Natural killer cell (primary cell): ENCODE measurements at regions not wholly inside any gene's neighbourhood (a gene's known extent, or its start where the extent isn't known, plus 50 kb on each side); places are given as distances from the start of the nearest gene placed in this dataset.

Source experiments
- ATAC-seq, 3 donors: fragments of 150-1000 bp in 2 of 3; fragments of 200-7000 bp in 1 of 3; cut with Tn5 transposase; 1 replicate in 1 of 3; 2 replicates in 2 of 3; pipeline ENCODE4 v1.10.0; 2021; ENCODE audit warnings: mild to moderate bottlenecking in 2 of 3, moderate library complexity in 2 of 3
- DNase-seq, 2 donors: peaks; one replicate each; pipeline versions ENCODE4 v3.0.0 to v3.0.0-alpha.2; 2013 to 2021; ENCODE audit warnings: mixed read lengths in 1 of 2
- H3K27ac ChIP-seq: one replicate; pipeline ENCODE4 v1.5.1; 2013; ENCODE audit warnings: mild to moderate bottlenecking, low read length
- H3K27me3 ChIP-seq: one replicate; pipeline ENCODE4 v1.6.1; 2013; ENCODE audit warnings: low read length; ENCODE audit not compliant: control insufficient read depth, insufficient read depth
- H3K36me3 ChIP-seq: one replicate; pipeline ENCODE4 v1.6.1; 2013; ENCODE audit warnings: low read length; ENCODE audit not compliant: control insufficient read depth, insufficient read depth
- H3K4me1 ChIP-seq: one replicate; pipeline ENCODE4 v1.6.1; 2013; ENCODE audit warnings: low read length; ENCODE audit not compliant: control insufficient read depth, insufficient read depth
- H3K4me3 ChIP-seq: one replicate; pipeline ENCODE4 v1.5.1; 2013; ENCODE audit warnings: low read length
- H3K9me3 ChIP-seq: one replicate; pipeline ENCODE4 v1.6.1; 2013; ENCODE audit warnings: low read length; ENCODE audit not compliant: control insufficient read depth, insufficient read depth
- H3K27ac Mint-ChIP-seq, 2 donors: one replicate each; pipeline ENCODE4 v1.8.0; 2022; ENCODE audit warnings: mild to moderate bottlenecking in 2 of 2, mixed read lengths in 2 of 2, moderate library complexity in 1 of 2
- H3K27me3 Mint-ChIP-seq, 2 donors: one replicate each; pipeline ENCODE4 v1.8.0; 2022; ENCODE audit warnings: low read depth in 2 of 2, mixed read lengths in 2 of 2
- H3K36me3 Mint-ChIP-seq: one replicate; pipeline ENCODE4 v1.8.0; 2022; ENCODE audit warnings: mixed read lengths
- H3K4me1 Mint-ChIP-seq, 2 donors: one replicate each; pipeline ENCODE4 v1.8.0; 2022; ENCODE audit warnings: mixed read lengths in 2 of 2
- H3K4me3 Mint-ChIP-seq: one replicate; pipeline ENCODE4 v1.8.0; 2022; ENCODE audit warnings: mild to moderate bottlenecking, moderate library complexity, mixed read lengths
- H3K9me3 Mint-ChIP-seq, 2 donors: one replicate each; pipeline ENCODE4 v1.8.0; 2022; ENCODE audit warnings: mixed read lengths in 2 of 2
- WGBS: methylation state at CpG from one replicate; pipeline ENCODE4 v1.1.7; 2013; ENCODE audit warnings: missing lambda C conversion rate; ENCODE audit not compliant: insufficient coverage; 5-methylcytosine and 5-hydroxymethylcytosine counted together
- intact Hi-C: fragments of 100-400 bp; cut with micrococcal nuclease; formaldehyde crosslinking; loops from one replicate; pipeline ENCODE4 v1.14.2; 2022
- TF ChIP-seq, protein P1 (sequence below): fragments of 200-600 bp; IDR thresholded peaks from one replicate; pipeline ENCODE4 v1.8.0; 2022; ENCODE audit warnings: antibody characterized with exemption

DNA sequence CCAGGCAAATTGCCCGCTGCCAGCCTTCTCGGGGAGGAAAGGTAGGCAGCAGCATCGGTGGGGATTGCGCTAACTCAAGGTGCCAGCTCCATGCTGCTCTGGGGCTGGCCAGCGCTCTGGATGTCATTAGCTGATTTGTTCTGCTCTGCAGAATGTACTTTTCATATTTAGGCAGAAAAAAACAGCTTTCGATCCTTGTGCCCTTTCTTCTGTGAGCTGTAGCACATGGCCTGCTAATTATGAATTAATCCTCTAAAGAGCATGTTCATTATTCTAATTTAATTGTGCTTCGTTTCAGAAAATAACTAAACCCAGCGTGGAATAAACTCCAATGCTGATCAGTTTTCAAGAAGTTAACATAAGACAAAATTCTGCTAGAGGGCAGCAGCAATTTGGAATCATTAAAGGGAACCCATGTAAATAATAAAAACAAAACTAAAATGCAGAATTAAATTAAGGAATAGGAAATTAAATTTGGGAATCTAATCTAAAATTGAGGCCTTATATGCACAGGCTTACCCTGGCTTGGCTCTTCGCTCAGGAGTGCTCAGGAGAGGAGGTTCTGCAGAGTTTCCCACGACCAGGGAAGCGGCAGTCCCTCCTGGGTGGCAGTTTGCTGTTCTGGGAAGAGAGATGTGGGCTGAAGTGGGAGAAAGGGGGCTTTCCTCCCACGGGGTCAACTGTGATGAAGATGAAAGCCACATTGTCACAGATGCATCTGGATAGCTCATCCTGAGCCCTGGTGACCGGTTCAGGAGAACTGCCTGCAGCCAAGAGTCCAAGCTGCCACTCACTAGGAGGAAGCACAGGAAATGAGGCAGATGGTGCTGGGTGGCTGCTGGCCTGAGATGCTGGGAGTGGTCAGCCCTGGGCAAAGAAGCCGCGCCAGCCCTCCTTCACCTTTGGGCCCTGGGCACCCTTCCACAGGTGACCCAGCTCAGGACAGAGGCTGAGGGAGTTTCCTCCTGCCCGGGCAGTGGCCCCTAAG, 93.2 kb upstream of the PKDCC start:
- H3K27ac ChIP-seq: no peak overlapping the region
- ATAC-seq: no peak
- DNase-seq: no peak
- Mint-ChIP-seq H3K4me3 (no peak overlapping the region), H3K36me3 (no peaks in the 10 kb centered on the region), H3K27ac (no peak overlapping the region), H3K9me3 (no peaks in the 10 kb centered on the region), H3K27me3 (peaks cover 3 to 27% of the 10 kb centered on the region in 2 donors), H3K4me1 (peaks cover 0 to 8% of the 10 kb centered on the region in 2 donors)
- TF ChIP-seq, protein P1, sequence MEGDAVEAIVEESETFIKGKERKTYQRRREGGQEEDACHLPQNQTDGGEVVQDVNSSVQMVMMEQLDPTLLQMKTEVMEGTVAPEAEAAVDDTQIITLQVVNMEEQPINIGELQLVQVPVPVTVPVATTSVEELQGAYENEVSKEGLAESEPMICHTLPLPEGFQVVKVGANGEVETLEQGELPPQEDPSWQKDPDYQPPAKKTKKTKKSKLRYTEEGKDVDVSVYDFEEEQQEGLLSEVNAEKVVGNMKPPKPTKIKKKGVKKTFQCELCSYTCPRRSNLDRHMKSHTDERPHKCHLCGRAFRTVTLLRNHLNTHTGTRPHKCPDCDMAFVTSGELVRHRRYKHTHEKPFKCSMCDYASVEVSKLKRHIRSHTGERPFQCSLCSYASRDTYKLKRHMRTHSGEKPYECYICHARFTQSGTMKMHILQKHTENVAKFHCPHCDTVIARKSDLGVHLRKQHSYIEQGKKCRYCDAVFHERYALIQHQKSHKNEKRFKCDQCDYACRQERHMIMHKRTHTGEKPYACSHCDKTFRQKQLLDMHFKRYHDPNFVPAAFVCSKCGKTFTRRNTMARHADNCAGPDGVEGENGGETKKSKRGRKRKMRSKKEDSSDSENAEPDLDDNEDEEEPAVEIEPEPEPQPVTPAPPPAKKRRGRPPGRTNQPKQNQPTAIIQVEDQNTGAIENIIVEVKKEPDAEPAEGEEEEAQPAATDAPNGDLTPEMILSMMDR: no peak
- H3K4me3 ChIP-seq: no peak overlapping the region
- H3K9me3 ChIP-seq: no peaks in the 10 kb centered on the region
- no peaks in the 10 kb centered on the region for H3K27me3 ChIP-seq
- intact Hi-C loops: no loop called here
- peaks cover 14% of the 10 kb centered on the region for H3K4me1 ChIP-seq
- no peaks in the 10 kb centered on the region for H3K36me3 ChIP-seq
- WGBS: 89% methylated on average over 16 of the region's 16 CpGs

DNA sequence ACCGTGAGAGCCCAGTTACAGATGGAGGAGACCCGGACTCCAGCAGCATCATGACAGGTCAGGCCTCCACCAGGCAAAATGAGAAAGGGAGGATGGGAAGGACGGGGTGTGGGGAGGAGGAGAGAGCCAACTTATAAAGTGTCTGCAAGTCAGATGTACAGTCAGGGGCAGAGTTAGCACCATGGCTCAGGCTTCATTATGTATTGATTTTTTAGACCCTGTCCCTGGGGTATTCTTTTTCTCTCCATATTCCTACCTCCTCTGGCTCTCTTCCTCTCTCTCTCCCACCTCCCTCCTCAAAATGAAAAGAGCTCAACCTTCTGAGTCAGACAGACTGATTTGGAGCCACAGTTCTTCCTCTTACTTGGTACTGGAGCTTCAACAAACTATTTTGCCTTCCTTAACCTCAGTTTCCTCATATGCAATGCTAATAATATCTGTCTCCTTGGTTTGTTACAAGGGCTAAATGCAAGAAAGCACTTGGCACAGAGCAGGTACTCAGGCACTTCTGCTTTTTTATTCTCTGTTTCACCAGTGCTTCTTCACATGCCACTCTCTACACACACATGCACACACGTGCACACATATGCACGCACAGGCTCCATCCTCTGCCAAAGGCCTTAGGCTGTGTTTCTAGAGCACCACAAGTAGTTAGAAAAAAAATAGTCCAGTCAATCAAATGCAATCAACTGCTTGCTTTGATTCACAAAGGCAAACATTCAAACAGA, 92.3 kb upstream of the PKDCC start:
- TF ChIP-seq, protein P1: no peak
- H3K4me1 ChIP-seq: peaks cover 14% of the 10 kb centered on the region
- no peak for ATAC-seq
- H3K36me3 ChIP-seq: no peaks in the 10 kb centered on the region
- no peaks in the 10 kb centered on the region for H3K9me3 ChIP-seq
- DNase-seq: no peak
- no peak overlapping the region for H3K27ac Mint-ChIP-seq
- peaks cover 0 to 8% of the 10 kb centered on the region in 2 donors for H3K4me1 Mint-ChIP-seq
- no peaks in the 10 kb centered on the region for H3K36me3 Mint-ChIP-seq
- H3K4me3 ChIP-seq: no peak overlapping the region
- WGBS: 81% methylated on average over 5 of the region's 5 CpGs
- H3K27me3 Mint-ChIP-seq: peaks cover 8 to 31% of the 10 kb centered on the region in 2 donors
- H3K27ac ChIP-seq: no peak overlapping the region
- H3K4me3 Mint-ChIP-seq: no peak overlapping the region
- H3K27me3 ChIP-seq: no peaks in the 10 kb centered on the region
- no peaks in the 10 kb centered on the region for H3K9me3 Mint-ChIP-seq
- intact Hi-C loops: no loop called here

DNA sequence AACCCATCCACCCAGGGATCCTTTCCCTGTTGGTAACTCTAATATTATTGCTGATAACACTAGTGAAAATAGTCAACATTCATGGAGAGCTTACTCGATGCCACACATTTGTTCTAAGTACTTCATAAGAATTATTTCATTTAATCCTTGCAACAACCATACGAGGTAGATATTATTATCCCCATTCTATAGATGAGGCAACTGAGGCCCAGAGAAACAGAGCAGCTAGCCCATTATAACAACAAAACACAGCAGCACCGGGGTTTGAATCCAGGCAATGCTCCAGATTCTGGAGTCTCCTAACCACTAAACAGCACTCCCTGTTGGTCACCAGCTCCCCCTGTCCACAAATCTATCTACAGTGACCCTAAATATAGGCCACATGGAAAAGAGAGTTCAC, 90.4 kb upstream of the PKDCC start:
- H3K27me3 ChIP-seq: no peaks in the 10 kb centered on the region
- H3K36me3 ChIP-seq: no peaks in the 10 kb centered on the region
- no peaks in the 10 kb centered on the region for H3K9me3 ChIP-seq
- H3K27ac Mint-ChIP-seq: no peak overlapping the region
- no peak overlapping the region for H3K4me3 ChIP-seq
- peaks cover 14% of the 10 kb centered on the region for H3K4me1 ChIP-seq
- TF ChIP-seq, protein P1: no peak
- H3K9me3 Mint-ChIP-seq: no peaks in the 10 kb centered on the region
- no peak overlapping the region for H3K4me3 Mint-ChIP-seq
- DNase-seq (no peak), ATAC-seq (no peak)
- H3K27me3 Mint-ChIP-seq: peaks cover 11 to 35% of the 10 kb centered on the region in 2 donors
- no peak overlapping the region for H3K27ac ChIP-seq
- 92% methylated on average over 3 of the region's 3 CpGs for WGBS
- intact Hi-C loops: no loop called here
- H3K4me1 Mint-ChIP-seq: peaks cover 0 to 8% of the 10 kb centered on the region in 2 donors
- H3K36me3 Mint-ChIP-seq: no peaks in the 10 kb centered on the region
